ENCODE measurements at regions not wholly inside any gene's neighbourhood (a gene's known extent, or its start where the extent isn't known, plus 50 kb on each side); places are given as distances from the start of the nearest gene placed in this dataset.

- no peak for DNase-seq (ENCODE audit: low spot score)
Measured at GRCh38 chr1:47630346-47630745, 192.5 kb downstream of the FOXD2 start.

DNA sequence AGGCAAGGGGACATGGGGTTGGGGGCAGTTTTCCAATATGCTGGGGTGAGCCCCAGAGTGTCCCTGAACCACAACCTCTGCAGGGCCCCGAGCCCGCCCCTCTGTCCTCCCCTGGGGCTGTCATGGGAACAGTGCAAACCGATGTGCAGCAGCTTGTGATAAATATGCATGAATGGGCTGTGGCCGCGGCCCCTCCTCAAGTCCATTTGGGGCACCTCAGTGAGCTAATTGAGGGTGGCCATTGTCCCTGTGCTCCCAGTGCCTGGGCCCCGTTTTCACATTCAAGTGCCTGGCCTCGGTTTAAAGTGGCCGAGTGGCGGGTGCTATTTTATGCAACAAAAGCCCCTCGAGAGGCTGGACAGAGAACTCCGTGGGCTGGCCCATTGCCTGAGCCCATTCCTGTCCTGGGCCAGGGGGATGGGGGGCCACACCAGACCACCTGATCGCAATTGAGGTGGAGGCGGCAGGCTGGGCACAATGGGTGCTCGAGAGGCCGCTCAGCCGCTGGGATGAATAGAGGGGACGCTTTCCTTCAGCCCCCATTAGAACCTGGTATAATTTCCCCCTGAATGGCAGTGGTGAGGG, 193.7 kb downstream of the FOXD2 start:
- no peak for DNase-seq (ENCODE audit: low spot score)

DNA sequence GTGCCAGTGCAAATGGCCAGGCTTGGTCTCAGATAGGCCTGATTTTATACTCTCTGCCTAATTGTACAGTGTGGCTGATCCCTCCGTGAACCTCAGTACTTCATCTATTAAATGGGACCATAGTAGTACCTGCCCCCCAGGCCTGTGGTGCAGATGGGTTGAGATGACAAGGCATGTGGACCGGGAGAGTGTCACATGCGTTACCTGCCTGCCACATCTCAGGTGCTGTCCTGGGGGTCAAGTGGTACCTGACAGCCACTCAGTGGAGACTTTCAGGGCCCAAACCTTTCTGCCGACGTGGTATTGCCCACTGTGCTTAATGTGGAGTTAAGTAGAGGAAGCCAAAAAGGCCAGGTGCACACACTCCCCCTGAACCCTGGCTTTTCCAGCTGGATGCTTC, 197.3 kb downstream of the FOXD2 start:
- DNase-seq (ENCODE audit: low spot score): no peak

- DNase-seq (ENCODE audit: low spot score): no peak
Measured at GRCh38 chr1:47635597-47635996, 197.8 kb downstream of the FOXD2 start.

DNA sequence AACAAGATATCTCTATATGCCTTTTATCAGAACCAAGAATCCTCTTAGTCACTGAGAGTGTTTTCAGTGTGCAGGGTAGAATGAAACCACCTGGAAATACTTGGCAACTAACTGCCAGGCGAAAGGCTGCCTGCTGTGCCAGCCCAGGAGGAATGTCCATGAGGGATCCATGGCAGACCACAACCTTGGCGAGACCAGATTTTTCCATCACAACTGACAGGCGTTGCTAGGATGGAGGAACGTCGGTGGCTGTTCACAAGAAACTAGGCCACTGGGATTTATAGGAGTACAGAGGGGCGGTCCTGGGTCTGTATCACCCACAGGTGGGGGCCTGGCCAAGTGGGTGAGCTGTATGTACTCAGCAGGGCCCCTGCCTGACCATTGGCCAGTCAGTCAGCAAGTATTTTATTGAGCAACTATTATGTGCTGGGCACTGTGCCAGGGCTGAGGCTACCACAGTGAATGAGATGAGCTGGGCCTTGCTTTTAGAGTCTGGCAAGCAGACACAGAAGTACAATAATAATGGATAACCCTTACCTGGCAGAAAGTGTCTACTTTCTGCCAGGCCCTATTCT, 199.4 kb downstream of the FOXD2 start:
- DNase-seq (ENCODE audit: low spot score): no peak

GRCh38 chr1:47638240-47638639, 200.4 kb downstream of the FOXD2 start:
- no peak for DNase-seq (ENCODE audit: low spot score)

DNA sequence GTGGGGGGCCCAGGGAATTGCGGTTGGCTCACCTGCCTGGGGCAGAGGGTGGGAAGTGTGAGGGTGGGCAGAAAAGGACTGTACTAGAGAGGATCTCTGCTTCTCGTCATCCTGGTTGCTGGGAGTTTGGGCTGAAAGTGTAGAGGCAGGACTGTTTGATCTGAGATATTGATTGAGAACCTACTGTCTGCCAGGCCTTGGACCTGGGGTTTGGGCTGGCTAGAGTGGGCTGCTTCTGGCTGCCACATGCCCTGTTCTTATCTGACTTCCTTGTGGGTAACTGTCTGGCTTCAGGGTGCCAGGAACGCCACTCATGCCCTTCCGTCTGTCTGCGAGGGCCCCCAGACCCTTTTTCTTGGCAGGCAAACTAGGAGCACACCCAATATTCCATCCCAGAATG, 200.9 kb downstream of the FOXD2 start:
- DNase-seq (ENCODE audit: low spot score): no peak

- DNase-seq (ENCODE audit: low spot score): peak; percentile 25
Measured at GRCh38 chr1:47643306-47644211, 205.7 kb downstream of the FOXD2 start.

- DNase-seq (ENCODE audit: low spot score): peak; percentile 21
Measured at GRCh38 chr1:47644212-47644573, 206.3 kb downstream of the FOXD2 start.

DNA sequence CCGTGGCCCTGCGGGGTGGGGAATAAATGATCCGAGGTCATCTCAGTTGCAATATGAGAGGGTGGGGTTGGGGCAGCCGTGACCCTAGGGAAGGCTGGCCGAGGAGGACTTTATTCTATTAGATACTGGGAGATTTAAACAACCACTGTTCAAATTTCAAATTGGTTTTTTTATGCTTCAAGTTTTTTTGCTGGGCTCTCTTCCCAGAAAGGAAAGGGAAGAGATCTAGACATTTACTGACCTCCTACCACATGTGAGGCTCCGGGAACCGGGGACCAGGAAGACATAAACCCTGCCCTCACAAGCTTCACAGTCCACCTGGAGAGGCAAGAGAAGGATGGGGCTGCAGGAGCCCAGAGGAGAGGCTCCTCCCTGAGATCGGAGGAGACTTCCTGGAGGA, 207.3 kb downstream of the FOXD2 start:
- no peak for DNase-seq (ENCODE audit: low spot score)

- DNase-seq (ENCODE audit: low spot score): no peak
Measured at GRCh38 chr1:47646676-47647075, 208.8 kb downstream of the FOXD2 start.

DNA sequence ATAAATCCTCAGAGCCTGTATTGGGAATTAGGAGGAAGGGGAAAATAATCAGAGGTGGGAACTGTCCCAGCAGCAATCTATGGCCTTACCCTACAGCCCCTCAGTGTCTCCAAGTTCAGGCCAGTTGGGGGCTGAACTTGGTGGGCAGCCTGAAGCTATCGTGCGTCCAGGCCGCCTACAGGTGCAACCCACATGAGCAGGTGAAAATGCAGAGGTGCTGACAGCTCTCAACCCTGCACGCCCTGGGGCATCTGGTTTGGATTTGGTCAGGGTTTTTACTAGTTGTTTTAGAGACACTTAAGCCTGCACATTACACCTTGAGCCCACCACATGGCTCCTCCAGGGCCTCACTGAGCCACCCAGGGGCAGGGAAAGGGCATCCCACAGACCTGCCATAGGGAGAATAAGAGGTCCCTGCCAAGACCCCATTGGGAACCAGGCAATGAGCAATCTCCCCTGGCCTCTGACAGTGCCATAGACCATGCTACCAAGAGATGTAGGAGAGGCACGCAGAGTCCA, 209.5 kb downstream of the FOXD2 start:
- no peak for DNase-seq (ENCODE audit: low spot score)

GRCh38 chr1:47650205-47650604, 212.4 kb downstream of the FOXD2 start:
- no peak for DNase-seq (ENCODE audit: low spot score)

DNA sequence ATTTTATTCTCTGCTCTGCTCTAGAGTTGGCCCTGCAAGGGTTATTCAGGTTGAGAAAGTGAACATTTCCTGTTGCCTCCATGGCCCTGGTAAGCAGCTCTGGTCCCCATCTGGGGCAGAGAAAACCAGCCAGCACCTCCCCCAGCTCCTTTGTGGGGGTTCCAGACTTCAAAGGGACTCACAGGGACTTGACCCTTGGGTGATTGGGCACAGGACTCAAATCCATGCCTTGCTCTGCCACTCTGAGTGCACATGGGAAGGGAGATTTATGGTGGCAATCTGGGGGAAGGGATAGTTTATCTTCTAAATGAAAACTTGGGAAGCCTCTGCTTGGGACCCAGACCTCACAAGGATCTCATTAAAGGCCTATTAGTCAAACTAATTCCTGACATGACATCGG, 212.8 kb downstream of the FOXD2 start:
- DNase-seq (ENCODE audit: low spot score): no peak

DNA sequence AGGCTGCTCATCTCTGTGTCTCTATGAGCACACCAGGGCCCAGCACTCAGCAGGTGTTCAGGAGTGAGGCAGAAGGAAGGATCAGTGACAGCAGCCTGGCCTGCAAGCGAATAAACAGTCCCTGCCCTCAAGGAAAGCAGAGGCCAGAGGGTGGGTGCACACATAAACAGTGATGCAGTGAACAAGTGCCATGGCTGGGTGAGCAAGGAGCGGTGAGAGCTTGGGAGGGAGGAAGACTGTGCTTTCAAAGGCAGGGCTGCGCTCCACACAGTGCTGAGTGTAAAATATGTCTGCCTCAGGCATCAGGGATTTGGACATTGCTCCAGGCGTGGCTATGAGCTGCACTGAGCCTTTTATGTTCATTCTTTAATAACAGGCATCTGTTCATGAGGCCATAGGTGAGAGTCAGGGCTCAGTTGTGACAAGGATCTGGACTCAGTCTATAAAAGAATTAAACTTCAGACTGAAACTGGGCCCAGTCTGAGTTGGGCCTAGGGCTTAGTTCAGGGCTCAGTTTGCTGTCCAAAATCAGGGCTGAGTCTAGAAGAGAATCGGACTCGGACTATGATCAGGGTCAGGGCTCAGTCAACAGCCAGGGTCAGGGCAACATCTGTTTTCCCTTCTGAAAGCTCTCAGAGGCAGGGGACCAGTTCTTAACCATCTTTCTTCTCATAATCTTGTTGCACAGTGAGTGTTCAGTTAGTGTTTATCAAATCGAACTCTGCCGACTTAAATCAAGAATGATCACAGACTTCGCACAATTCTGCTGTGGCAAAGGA, 213.7 kb downstream of the FOXD2 start:
- no peak for DNase-seq (ENCODE audit: low spot score)

- no peak for DNase-seq (ENCODE audit: low spot score)
Measured at GRCh38 chr1:47655521-47656300, 217.9 kb downstream of the FOXD2 start.

GRCh38 chr1:47656719-47657685, 219.2 kb downstream of the FOXD2 start:
- DNase-seq (ENCODE audit: low spot score): no peak

DNA sequence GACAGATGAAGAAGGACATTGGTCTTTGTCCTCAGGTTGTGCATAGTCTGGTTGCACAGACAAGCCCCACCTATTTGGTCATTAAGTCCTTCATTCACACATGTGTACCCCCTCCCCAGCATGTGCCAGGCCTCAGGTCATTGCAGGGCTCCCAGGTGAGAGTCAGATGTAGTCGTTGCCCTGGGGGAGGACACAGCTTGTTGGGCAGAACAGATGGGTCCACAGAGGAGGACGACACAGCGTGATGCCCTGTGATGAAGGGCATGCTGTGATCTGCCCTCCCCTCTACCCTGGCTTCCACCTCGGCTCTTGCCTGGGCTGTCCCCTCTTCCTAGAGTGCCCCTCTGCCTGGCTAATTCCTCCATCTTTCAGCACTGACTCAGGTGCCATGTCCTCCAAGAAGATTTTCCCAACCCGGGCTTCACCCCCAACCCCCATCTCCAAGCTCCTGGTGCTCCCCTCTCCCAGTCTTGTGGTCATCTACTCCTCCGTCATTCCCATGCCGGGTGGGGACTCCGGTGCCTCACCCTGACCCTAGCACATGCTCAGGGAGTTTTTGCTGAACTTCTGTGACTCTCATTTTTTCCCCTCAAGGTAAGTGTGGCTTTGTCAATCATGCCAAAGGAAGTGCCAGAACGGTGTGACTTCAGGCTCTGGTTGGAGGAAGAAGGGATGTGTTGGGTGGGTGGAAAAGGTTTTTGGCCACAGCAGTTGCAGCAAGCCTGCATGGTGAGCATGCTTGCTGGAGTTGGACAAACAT, 220.5 kb downstream of the FOXD2 start:
- no peak for DNase-seq (ENCODE audit: low spot score)

DNA sequence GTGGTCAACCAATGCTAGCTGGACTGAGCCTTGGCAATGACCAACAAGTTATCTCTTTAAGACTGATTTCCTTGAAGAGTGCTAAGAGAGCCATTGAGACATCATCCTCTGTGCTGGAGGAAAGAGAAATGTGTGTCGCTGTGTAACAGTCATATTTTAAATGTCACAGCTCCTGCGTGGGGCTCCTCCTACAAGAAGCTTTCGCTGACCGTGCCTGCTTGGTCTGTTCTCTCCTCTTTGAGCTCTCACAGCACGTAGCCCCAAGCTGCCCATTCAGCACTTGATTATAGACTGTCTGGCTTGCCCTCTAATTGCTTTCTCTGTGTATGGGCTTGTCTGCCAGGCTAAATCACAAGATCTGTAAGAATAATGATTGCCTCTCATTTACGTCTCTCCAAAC, 221.3 kb downstream of the FOXD2 start:
- DNase-seq (ENCODE audit: low spot score): no peak

- DNase-seq (ENCODE audit: low spot score): no peak
Measured at GRCh38 chr1:47660622-47661021, 222.8 kb downstream of the FOXD2 start.
